CD4-positive, alpha-beta T cell (primary cell): ENCODE measurements at regions not wholly inside any gene's neighbourhood (a gene's known extent, or its start where the extent isn't known, plus 50 kb on each side); places are given as distances from the start of the nearest gene placed in this dataset.

Experiments used
- ATAC-seq: fragments of 200-7000 bp; cut with Tn5 transposase; one replicate; pipeline ENCODE4 v1.10.0; 2022; ENCODE audit warnings: mild to moderate bottlenecking; ENCODE audit not compliant: poor library complexity
- CTCF ChIA-PET: fragments of 350-600 bp; sonication (Branson Sonifier 250); formaldehyde crosslinking; loops from one replicate; lab custom pipeline; 2021; ENCODE audit warnings: antibody characterized with exemption, inconsistent platforms; lab: Charles Lee
- POLR2A ChIA-PET: fragments of 350-600 bp; sonication (Branson Sonifier 250); formaldehyde crosslinking; loops from one replicate; lab custom pipeline; 2021; ENCODE audit warnings: antibody characterized with exemption, inconsistent platforms; lab: Charles Lee
- DNase-seq, 14 experiments: peaks; one replicate each; pipeline ENCODE4 v3.0.0-alpha.2; 2013 to 2020; ENCODE audit warnings: mixed read lengths in 2 of 14
- H3K27ac ChIP-seq, 2 donors: one replicate each; pipeline versions ENCODE4 v1.5.1 to v1.7.0; 2013; ENCODE audit warnings: low read length in 2 of 2, low read depth in 1 of 2, mild to moderate bottlenecking in 1 of 2
- H3K27me3 ChIP-seq, 2 experiments: 1 replicate in 1 of 2; 2 replicates in 1 of 2; pipeline versions ENCODE4 v1.6.1 to v1.7.0; 2013; ENCODE audit warnings: low read length in 2 of 2, control low read depth in 1 of 2, mild to moderate bottlenecking in 1 of 2, moderate library complexity in 1 of 2; ENCODE audit not compliant: insufficient read depth in 2 of 2, control insufficient read depth in 1 of 2
- H3K36me3 ChIP-seq: one replicate; pipeline ENCODE4 v1.6.1; 2013; ENCODE audit warnings: low read length, control low read depth; ENCODE audit not compliant: insufficient read depth
- H3K4me1 ChIP-seq: one replicate; pipeline ENCODE4 v1.6.1; 2013; ENCODE audit warnings: low read length, control low read depth; ENCODE audit not compliant: insufficient read depth
- H3K4me3 ChIP-seq: one replicate; pipeline ENCODE4 v1.5.1; 2013; ENCODE audit warnings: mild to moderate bottlenecking, low read length, moderate library complexity
- H3K9me3 ChIP-seq, 2 experiments: 1 replicate in 1 of 2; 2 replicates in 1 of 2; pipeline versions ENCODE4 v1.6.1 to v1.7.0; 2013; ENCODE audit warnings: low read length in 2 of 2, mild to moderate bottlenecking in 2 of 2, control low read depth in 1 of 2, moderate library complexity in 1 of 2; ENCODE audit not compliant: control insufficient read depth in 1 of 2, insufficient read depth in 1 of 2
- H3K27ac Mint-ChIP-seq: one replicate; pipeline ENCODE4 v1.8.0; 2020; ENCODE audit warnings: mixed read lengths
- H3K27me3 Mint-ChIP-seq: one replicate; pipeline ENCODE4 v1.8.0; 2021; ENCODE audit warnings: mixed read lengths
- H3K36me3 Mint-ChIP-seq: one replicate; pipeline ENCODE4 v1.8.0; 2021; ENCODE audit warnings: low read depth, mixed read lengths
- H3K4me1 Mint-ChIP-seq: one replicate; pipeline ENCODE4 v1.8.0; 2021; ENCODE audit warnings: low read depth, mixed read lengths
- H3K4me3 Mint-ChIP-seq: one replicate; pipeline ENCODE4 v1.8.0; 2020; ENCODE audit warnings: mild to moderate bottlenecking, mixed read lengths
- H3K9me3 Mint-ChIP-seq: one replicate; pipeline ENCODE4 v1.8.0; 2020; ENCODE audit warnings: mixed read lengths
- intact Hi-C, 2 experiments: fragments of 100-400 bp; cut with DNase I in 1 of 2; cut with micrococcal nuclease in 1 of 2; formaldehyde crosslinking; loops; one replicate each; pipeline versions ENCODE4 v1.15.1 to v1.9.0; 2023 to 2025; cut with DNase I, micrococcal nuclease
- TF ChIP-seq, protein P1 (sequence below): fragments of 200-600 bp; IDR thresholded peaks from one replicate; pipeline ENCODE4 v1.8.0; 2022; ENCODE audit warnings: antibody characterized with exemption, mild to moderate bottlenecking

DNA sequence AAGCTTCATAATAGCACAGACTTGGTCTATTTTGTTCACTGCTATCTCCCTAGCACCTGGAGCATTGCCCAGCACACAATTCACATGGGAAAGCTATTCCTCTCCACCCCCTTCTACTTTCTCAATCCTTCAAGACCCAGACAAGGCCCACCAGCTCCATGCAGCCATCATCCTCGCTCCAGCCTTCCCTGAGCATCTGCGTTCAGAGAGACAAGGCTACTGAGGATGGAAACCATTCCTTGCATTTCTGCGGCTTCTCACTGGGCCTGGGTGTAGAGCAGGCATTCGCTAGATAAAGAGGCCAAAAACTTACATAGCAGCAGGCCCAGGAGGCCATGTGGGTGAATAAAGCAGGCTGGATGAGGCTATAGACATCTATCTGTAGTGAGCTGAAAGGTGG, 530.8 kb downstream of the BUD13 start:
- Histone ChIP-seq H3K4me3 (no peak overlapping the region), H3K27me3 (peaks cover 0 to 3% of the 10 kb centered on the region in 2 experiments), H3K9me3 (peaks cover 0 to 9% of the 10 kb centered on the region in 2 experiments), H3K27ac (no peak overlapping the region), H3K4me1 (no peaks in the 10 kb centered on the region), H3K36me3 (no peaks in the 10 kb centered on the region)
- Mint-ChIP-seq H3K27me3 (peaks cover 20% of the 10 kb centered on the region), H3K36me3 (no peaks in the 10 kb centered on the region), H3K9me3 (no peaks in the 10 kb centered on the region), H3K4me3 (no peak overlapping the region), H3K4me1 (no peaks in the 10 kb centered on the region), H3K27ac (no peak overlapping the region)
- intact Hi-C loops = no loop called here
- no peak for ATAC-seq
- ChIA-PET CTCF (no interaction called here), POLR2A (no interaction called here)
- TF ChIP-seq, protein P1, sequence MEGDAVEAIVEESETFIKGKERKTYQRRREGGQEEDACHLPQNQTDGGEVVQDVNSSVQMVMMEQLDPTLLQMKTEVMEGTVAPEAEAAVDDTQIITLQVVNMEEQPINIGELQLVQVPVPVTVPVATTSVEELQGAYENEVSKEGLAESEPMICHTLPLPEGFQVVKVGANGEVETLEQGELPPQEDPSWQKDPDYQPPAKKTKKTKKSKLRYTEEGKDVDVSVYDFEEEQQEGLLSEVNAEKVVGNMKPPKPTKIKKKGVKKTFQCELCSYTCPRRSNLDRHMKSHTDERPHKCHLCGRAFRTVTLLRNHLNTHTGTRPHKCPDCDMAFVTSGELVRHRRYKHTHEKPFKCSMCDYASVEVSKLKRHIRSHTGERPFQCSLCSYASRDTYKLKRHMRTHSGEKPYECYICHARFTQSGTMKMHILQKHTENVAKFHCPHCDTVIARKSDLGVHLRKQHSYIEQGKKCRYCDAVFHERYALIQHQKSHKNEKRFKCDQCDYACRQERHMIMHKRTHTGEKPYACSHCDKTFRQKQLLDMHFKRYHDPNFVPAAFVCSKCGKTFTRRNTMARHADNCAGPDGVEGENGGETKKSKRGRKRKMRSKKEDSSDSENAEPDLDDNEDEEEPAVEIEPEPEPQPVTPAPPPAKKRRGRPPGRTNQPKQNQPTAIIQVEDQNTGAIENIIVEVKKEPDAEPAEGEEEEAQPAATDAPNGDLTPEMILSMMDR = no peak
- no peak for DNase-seq

GRCh38 chr11:116240710-116241109, 532.1 kb downstream of the BUD13 start:
- TF ChIP-seq, protein P1 = no peak
- no peaks in the 10 kb centered on the region for H3K9me3 Mint-ChIP-seq
- Histone ChIP-seq H3K9me3 (peaks cover 0 to 9% of the 10 kb centered on the region in 2 experiments), H3K4me1 (no peaks in the 10 kb centered on the region), H3K4me3 (no peak overlapping the region), H3K27ac (no peak overlapping the region), H3K36me3 (no peaks in the 10 kb centered on the region), H3K27me3 (peaks cover 0 to 3% of the 10 kb centered on the region in 2 experiments)
- no peaks in the 10 kb centered on the region for H3K36me3 Mint-ChIP-seq
- CTCF ChIA-PET = no interaction called here
- no peak for DNase-seq
- peaks cover 12% of the 10 kb centered on the region for H3K27me3 Mint-ChIP-seq
- intact Hi-C loops = no loop called here
- POLR2A ChIA-PET = no interaction called here
- no peak overlapping the region for H3K27ac Mint-ChIP-seq
- no peak for ATAC-seq
- H3K4me3 Mint-ChIP-seq = no peak overlapping the region
- no peaks in the 10 kb centered on the region for H3K4me1 Mint-ChIP-seq

- TF ChIP-seq, protein P1 = no peak
- Histone ChIP-seq H3K9me3 (peaks cover 0 to 15% of the 10 kb centered on the region in 2 experiments), H3K36me3 (no peaks in the 10 kb centered on the region), H3K27me3 (no peaks in the 10 kb centered on the region), H3K4me3 (no peak overlapping the region), H3K4me1 (no peaks in the 10 kb centered on the region), H3K27ac (no peak overlapping the region)
- Mint-ChIP-seq H3K36me3 (no peaks in the 10 kb centered on the region), H3K27ac (no peak overlapping the region), H3K27me3 (peaks cover 6% of the 10 kb centered on the region), H3K4me1 (no peaks in the 10 kb centered on the region), H3K4me3 (no peak overlapping the region), H3K9me3 (no peaks in the 10 kb centered on the region)
- DNase-seq (no peak), ATAC-seq (no peak)
- POLR2A ChIA-PET = no interaction called here
- intact Hi-C loops = no loop called here
- CTCF ChIA-PET = no interaction called here
Observed at GRCh38 chr11:116239247-116239646, 533.5 kb downstream of the BUD13 start.
